Astrocyte of the spinal cord (primary cell): ENCODE measurements at regions not wholly inside any gene's neighbourhood (a gene's known extent, or its start where the extent isn't known, plus 50 kb on each side); places are given as distances from the start of the nearest gene placed in this dataset.

Experiments used
- DNase-seq: peaks from one replicate; pipeline ENCODE4 v3.0.0; 2011; ENCODE audit warnings: low read depth, low spot score
- H3K4me3 ChIP-seq: 2 replicates; pipeline ENCODE4 v1.5.1; 2011; ENCODE audit warnings: low read depth, mild to moderate bottlenecking, low read length, moderate library complexity
- in situ Hi-C: cut with HindIII; loops from 2 replicates; pipeline ENCODE4 v1.10.0; 2017; ENCODE audit warnings: low sequenced_read_pairs
- TF ChIP-seq, protein P1 (sequence below): IDR thresholded peaks from 2 replicates; pipeline ENCODE4 v1.5.1; 2012; ENCODE audit warnings: low read depth, mild to moderate bottlenecking, low read length, inconsistent platforms

GRCh38 chr11:41997844-41998401 lies 538.5 kb upstream of the LRRC4C start:
- TF ChIP-seq, protein P1, sequence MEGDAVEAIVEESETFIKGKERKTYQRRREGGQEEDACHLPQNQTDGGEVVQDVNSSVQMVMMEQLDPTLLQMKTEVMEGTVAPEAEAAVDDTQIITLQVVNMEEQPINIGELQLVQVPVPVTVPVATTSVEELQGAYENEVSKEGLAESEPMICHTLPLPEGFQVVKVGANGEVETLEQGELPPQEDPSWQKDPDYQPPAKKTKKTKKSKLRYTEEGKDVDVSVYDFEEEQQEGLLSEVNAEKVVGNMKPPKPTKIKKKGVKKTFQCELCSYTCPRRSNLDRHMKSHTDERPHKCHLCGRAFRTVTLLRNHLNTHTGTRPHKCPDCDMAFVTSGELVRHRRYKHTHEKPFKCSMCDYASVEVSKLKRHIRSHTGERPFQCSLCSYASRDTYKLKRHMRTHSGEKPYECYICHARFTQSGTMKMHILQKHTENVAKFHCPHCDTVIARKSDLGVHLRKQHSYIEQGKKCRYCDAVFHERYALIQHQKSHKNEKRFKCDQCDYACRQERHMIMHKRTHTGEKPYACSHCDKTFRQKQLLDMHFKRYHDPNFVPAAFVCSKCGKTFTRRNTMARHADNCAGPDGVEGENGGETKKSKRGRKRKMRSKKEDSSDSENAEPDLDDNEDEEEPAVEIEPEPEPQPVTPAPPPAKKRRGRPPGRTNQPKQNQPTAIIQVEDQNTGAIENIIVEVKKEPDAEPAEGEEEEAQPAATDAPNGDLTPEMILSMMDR, result no peak
- no peak overlapping the region for H3K4me3 ChIP-seq
- no peak for DNase-seq
- in situ Hi-C loops, result no loop called here

DNA sequence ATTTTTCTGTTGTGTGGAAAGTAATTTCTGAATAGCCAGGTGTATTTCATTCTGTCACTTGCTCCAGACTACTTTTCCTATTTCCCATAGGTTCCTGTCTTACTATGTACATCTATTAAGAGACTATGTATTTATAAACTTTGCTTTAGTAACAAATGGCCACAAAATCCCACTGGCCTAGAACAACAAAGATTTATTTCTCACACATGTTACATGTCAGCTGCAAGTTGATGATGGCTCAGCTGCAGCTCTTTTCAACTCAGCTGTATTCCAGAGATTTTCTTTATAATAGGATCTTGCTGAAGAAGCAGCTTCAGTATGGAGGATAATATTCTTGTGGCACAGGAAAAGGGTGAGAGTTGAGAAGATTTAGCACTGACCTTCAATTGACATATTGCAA lies 539.6 kb upstream of the LRRC4C start:
- no peak for DNase-seq
- in situ Hi-C loops, result no loop called here
- no peak overlapping the region for H3K4me3 ChIP-seq
- TF ChIP-seq, protein P1, result no peak

DNA sequence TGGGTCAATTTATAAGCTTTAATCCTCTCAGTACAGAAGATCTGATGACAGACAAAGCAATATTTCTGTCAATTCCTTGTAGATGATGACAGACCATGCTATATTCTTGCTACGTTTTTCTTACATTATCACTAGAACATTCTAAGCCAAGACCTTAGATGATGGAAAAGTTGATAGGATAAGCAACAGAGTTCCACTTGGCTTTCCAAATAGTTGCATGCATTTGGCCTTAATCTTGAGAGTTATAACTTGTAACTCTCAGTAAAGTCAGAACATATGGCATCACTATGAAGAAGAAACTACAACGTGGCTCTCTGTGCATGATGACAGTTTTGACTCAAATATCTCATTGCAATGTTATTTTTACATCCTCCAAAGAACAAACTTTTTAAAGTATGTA lies 544.3 kb upstream of the LRRC4C start:
- H3K4me3 ChIP-seq, result no peak overlapping the region
- in situ Hi-C loops, result no loop called here
- TF ChIP-seq, protein P1, result no peak
- DNase-seq, result no peak

DNA sequence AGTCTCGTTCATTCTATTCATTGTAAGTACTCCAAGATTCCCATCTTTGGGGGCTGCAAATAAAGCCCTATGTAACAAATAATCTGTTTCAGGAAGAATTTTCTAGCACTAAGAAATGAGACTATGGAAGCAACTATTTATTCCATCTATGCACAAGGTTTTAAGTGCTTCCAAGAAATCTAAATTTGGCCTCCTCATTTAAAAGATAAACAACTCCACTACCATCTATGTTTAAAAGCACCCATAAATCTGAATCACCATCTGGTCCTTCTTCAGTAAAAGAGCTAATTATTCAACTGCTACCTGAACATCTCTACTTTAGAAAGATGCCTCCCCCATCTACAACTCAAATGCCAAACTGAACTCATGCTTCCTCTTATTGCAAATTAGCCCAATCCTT lies 547.3 kb upstream of the LRRC4C start:
- in situ Hi-C loops, result no loop called here
- DNase-seq, result no peak
- TF ChIP-seq, protein P1, result no peak
- no peak overlapping the region for H3K4me3 ChIP-seq

GRCh38 chr11:42012271-42012670 lies 552.8 kb upstream of the LRRC4C start:
- in situ Hi-C loops, result no loop called here
- TF ChIP-seq, protein P1, result no peak
- no peak overlapping the region for H3K4me3 ChIP-seq
- peak; percentile 13 for DNase-seq

- no peak overlapping the region for H3K4me3 ChIP-seq
- DNase-seq, result no peak
- TF ChIP-seq, protein P1, result no peak
- in situ Hi-C loops, result no loop called here
Observed at GRCh38 chr11:42013656-42014201, 554.3 kb upstream of the LRRC4C start.
